Effector memory CD4-positive, alpha-beta T cell (primary cell): ENCODE measurements at regions not wholly inside any gene's neighbourhood (a gene's known extent, or its start where the extent isn't known, plus 50 kb on each side); places are given as distances from the start of the nearest gene placed in this dataset.

Source experiments
- DNase-seq, 3 donors: peaks; one replicate each; pipeline ENCODE4 v3.0.0-alpha.2; 2020
- H3K27ac ChIP-seq: 2 replicates; pipeline ENCODE4 v1.7.0; 2013; ENCODE audit warnings: mild to moderate bottlenecking, low read length, moderate library complexity; ENCODE audit not compliant: insufficient read depth, poor library complexity, severe bottlenecking
- H3K27me3 ChIP-seq: replicated peaks from 2 replicates; pipeline ENCODE4 v1.7.0; 2013; ENCODE audit warnings: mild to moderate bottlenecking, low read length; ENCODE audit not compliant: insufficient read depth, control insufficient read depth, poor library complexity, severe bottlenecking
- H3K36me3 ChIP-seq: 2 replicates; pipeline ENCODE4 v1.7.0; 2013; ENCODE audit warnings: mild to moderate bottlenecking, low read length, moderate library complexity; ENCODE audit not compliant: control insufficient read depth, insufficient read depth
- H3K4me1 ChIP-seq: 2 replicates; pipeline ENCODE4 v1.7.0; 2013; ENCODE audit warnings: low read length, mild to moderate bottlenecking; ENCODE audit not compliant: control insufficient read depth, insufficient read depth, poor library complexity, severe bottlenecking
- H3K4me3 ChIP-seq: 2 replicates; pipeline ENCODE4 v1.7.0; 2013; ENCODE audit warnings: low read length, low read depth, mild to moderate bottlenecking; ENCODE audit not compliant: insufficient read depth, poor library complexity, severe bottlenecking
- H3K9me3 ChIP-seq: 2 replicates; pipeline ENCODE4 v1.7.0; 2013; ENCODE audit warnings: mild to moderate bottlenecking, low read length, moderate library complexity; ENCODE audit not compliant: control insufficient read depth

GRCh38 chr18:22344908-22345670 is 72.6 kb downstream of the CTAGE1 start:
- Histone ChIP-seq H3K36me3 (no peaks in the 10 kb centered on the region), H3K9me3 (no peaks in the 10 kb centered on the region), H3K27ac (no peak overlapping the region), H3K4me3 (no peak overlapping the region), H3K4me1 (no peaks in the 10 kb centered on the region), H3K27me3 (no peaks in the 10 kb centered on the region)
- no peak for DNase-seq

GRCh38 chr18:22344445-22344844 is 73.3 kb downstream of the CTAGE1 start:
- no peak overlapping the region for H3K27ac ChIP-seq
- H3K9me3 ChIP-seq: no peaks in the 10 kb centered on the region
- DNase-seq: no peak
- no peaks in the 10 kb centered on the region for H3K36me3 ChIP-seq
- H3K27me3 ChIP-seq: no peaks in the 10 kb centered on the region
- no peak overlapping the region for H3K4me3 ChIP-seq
- H3K4me1 ChIP-seq: no peaks in the 10 kb centered on the region

- Histone ChIP-seq H3K9me3 (no peaks in the 10 kb centered on the region), H3K27me3 (no peaks in the 10 kb centered on the region), H3K4me3 (no peak overlapping the region), H3K4me1 (no peaks in the 10 kb centered on the region), H3K27ac (no peak overlapping the region), H3K36me3 (no peaks in the 10 kb centered on the region)
- DNase-seq: no peak
These were observed 74.1 kb downstream of the CTAGE1 start for GRCh38 chr18:22343613-22344012.

GRCh38 chr18:22342625-22343024 is 75.1 kb downstream of the CTAGE1 start:
- Histone ChIP-seq H3K4me3 (no peak overlapping the region), H3K4me1 (no peaks in the 10 kb centered on the region), H3K27me3 (no peaks in the 10 kb centered on the region), H3K27ac (no peak overlapping the region), H3K9me3 (no peaks in the 10 kb centered on the region), H3K36me3 (no peaks in the 10 kb centered on the region)
- peak in 1 of 3 donors; percentile 18 for DNase-seq

GRCh38 chr18:22340331-22340730 is 77.4 kb downstream of the CTAGE1 start:
- H3K4me3 ChIP-seq: no peak overlapping the region
- H3K27me3 ChIP-seq: no peaks in the 10 kb centered on the region
- no peaks in the 10 kb centered on the region for H3K9me3 ChIP-seq
- no peaks in the 10 kb centered on the region for H3K36me3 ChIP-seq
- no peaks in the 10 kb centered on the region for H3K4me1 ChIP-seq
- H3K27ac ChIP-seq: no peak overlapping the region
- no peak for DNase-seq

- DNase-seq: no peak
- Histone ChIP-seq H3K9me3 (no peaks in the 10 kb centered on the region), H3K27ac (no peak overlapping the region), H3K27me3 (no peaks in the 10 kb centered on the region), H3K36me3 (no peaks in the 10 kb centered on the region), H3K4me3 (no peak overlapping the region), H3K4me1 (no peaks in the 10 kb centered on the region)
These were observed 77.8 kb downstream of the CTAGE1 start for GRCh38 chr18:22339913-22340312.

- H3K4me1 ChIP-seq: no peaks in the 10 kb centered on the region
- no peaks in the 10 kb centered on the region for H3K36me3 ChIP-seq
- no peak for DNase-seq
- H3K9me3 ChIP-seq: no peaks in the 10 kb centered on the region
- no peak overlapping the region for H3K27ac ChIP-seq
- H3K4me3 ChIP-seq: no peak overlapping the region
- H3K27me3 ChIP-seq: no peaks in the 10 kb centered on the region
These were observed 79.9 kb downstream of the CTAGE1 start for GRCh38 chr18:22337833-22338232.

- no peaks in the 10 kb centered on the region for H3K4me1 ChIP-seq
- H3K36me3 ChIP-seq: no peaks in the 10 kb centered on the region
- no peaks in the 10 kb centered on the region for H3K9me3 ChIP-seq
- no peak for DNase-seq
- H3K4me3 ChIP-seq: no peak overlapping the region
- H3K27ac ChIP-seq: no peak overlapping the region
- H3K27me3 ChIP-seq: no peaks in the 10 kb centered on the region
These were observed 80.4 kb downstream of the CTAGE1 start for GRCh38 chr18:22337306-22337705.

- Histone ChIP-seq H3K27ac (no peak overlapping the region), H3K27me3 (no peaks in the 10 kb centered on the region), H3K36me3 (no peaks in the 10 kb centered on the region), H3K4me1 (no peaks in the 10 kb centered on the region), H3K9me3 (no peaks in the 10 kb centered on the region), H3K4me3 (no peak overlapping the region)
- no peak for DNase-seq
These were observed 81.3 kb downstream of the CTAGE1 start for GRCh38 chr18:22336406-22336805.

GRCh38 chr18:22335731-22336198 is 82.0 kb downstream of the CTAGE1 start:
- Histone ChIP-seq H3K27me3 (no peaks in the 10 kb centered on the region), H3K9me3 (no peaks in the 10 kb centered on the region), H3K4me1 (no peaks in the 10 kb centered on the region), H3K36me3 (no peaks in the 10 kb centered on the region), H3K27ac (no peak overlapping the region), H3K4me3 (no peak overlapping the region)
- no peak for DNase-seq
